ENCODE measurements at regions not wholly inside any gene's neighbourhood (a gene's known extent, or its start where the extent isn't known, plus 50 kb on each side); places are given as distances from the start of the nearest gene placed in this dataset.

GRCh38 chr13:69551193-69551592 is 556.4 kb upstream of the ATXN8OS start:
- Mint-ChIP-seq H3K36me3 (no peaks in the 10 kb centered on the region), H3K27me3 (no peaks in the 10 kb centered on the region), H3K9me3 (peaks cover 2% of the 10 kb centered on the region), H3K4me1 (no peaks in the 10 kb centered on the region), H3K27ac (no peak overlapping the region), H3K4me3 (no peak overlapping the region)
- DNase-seq (no peak), ATAC-seq (ENCODE audit: low read depth) (no peak)
- POLR2A ChIA-PET = no interaction called here

- Mint-ChIP-seq H3K36me3 (no peaks in the 10 kb centered on the region), H3K4me1 (no peaks in the 10 kb centered on the region), H3K9me3 (peaks cover 2% of the 10 kb centered on the region), H3K27ac (no peak overlapping the region), H3K4me3 (no peak overlapping the region), H3K27me3 (no peaks in the 10 kb centered on the region)
- DNase-seq = no peak
- POLR2A ChIA-PET = no interaction called here
- ATAC-seq (ENCODE audit: low read depth) = no peak
Measured at GRCh38 chr13:69547780-69548179, 559.8 kb upstream of the ATXN8OS start.

DNA sequence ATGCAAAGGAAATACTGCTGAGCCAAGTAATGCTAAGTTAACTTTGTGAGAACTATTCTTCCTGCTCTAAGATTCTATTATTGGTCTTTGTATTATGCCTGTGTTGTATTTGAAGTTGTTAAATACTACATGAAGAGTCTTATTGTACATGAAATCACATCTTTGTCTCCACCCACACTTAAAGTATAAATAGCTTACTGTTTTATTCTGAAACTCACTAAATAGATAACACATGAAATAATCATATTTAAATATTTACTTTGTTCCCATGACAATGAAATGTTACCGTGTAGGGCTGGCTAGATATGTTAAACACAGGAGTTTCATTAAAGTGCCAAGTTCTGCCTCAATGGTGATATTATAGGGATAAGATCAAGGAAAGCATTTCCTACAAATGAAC is 562.1 kb upstream of the ATXN8OS start:
- ATAC-seq (ENCODE audit: low read depth) (no peak), DNase-seq (no peak)
- Mint-ChIP-seq H3K9me3 (no peaks in the 10 kb centered on the region), H3K27me3 (no peaks in the 10 kb centered on the region), H3K4me1 (no peaks in the 10 kb centered on the region), H3K4me3 (no peak overlapping the region), H3K36me3 (no peaks in the 10 kb centered on the region), H3K27ac (no peak overlapping the region)
- POLR2A ChIA-PET = no interaction called here

- H3K27ac Mint-ChIP-seq = no peak overlapping the region
- no peaks in the 10 kb centered on the region for H3K9me3 Mint-ChIP-seq
- no peak for ATAC-seq (ENCODE audit: low read depth)
- H3K4me3 Mint-ChIP-seq = no peak overlapping the region
- H3K36me3 Mint-ChIP-seq = no peaks in the 10 kb centered on the region
- no peaks in the 10 kb centered on the region for H3K27me3 Mint-ChIP-seq
- DNase-seq = no peak
- no peaks in the 10 kb centered on the region for H3K4me1 Mint-ChIP-seq
- POLR2A ChIA-PET = no interaction called here
Measured at GRCh38 chr13:69524459-69525150, 583.0 kb upstream of the ATXN8OS start.

- no peaks in the 10 kb centered on the region for H3K27me3 Mint-ChIP-seq
- no peak overlapping the region for H3K4me3 Mint-ChIP-seq
- no peak for ATAC-seq (ENCODE audit: low read depth)
- H3K9me3 Mint-ChIP-seq = no peaks in the 10 kb centered on the region
- POLR2A ChIA-PET = no interaction called here
- no peak for DNase-seq
- no peaks in the 10 kb centered on the region for H3K4me1 Mint-ChIP-seq
- H3K27ac Mint-ChIP-seq = no peak overlapping the region
- no peaks in the 10 kb centered on the region for H3K36me3 Mint-ChIP-seq
Measured at GRCh38 chr13:69496981-69497380, 610.6 kb upstream of the ATXN8OS start.

- H3K9me3 Mint-ChIP-seq = no peaks in the 10 kb centered on the region
- H3K27ac Mint-ChIP-seq = no peak overlapping the region
- no peaks in the 10 kb centered on the region for H3K36me3 Mint-ChIP-seq
- no peaks in the 10 kb centered on the region for H3K27me3 Mint-ChIP-seq
- DNase-seq (no peak), ATAC-seq (ENCODE audit: low read depth) (no peak)
- POLR2A ChIA-PET = no interaction called here
- H3K4me3 Mint-ChIP-seq = no peak overlapping the region
- no peaks in the 10 kb centered on the region for H3K4me1 Mint-ChIP-seq
Measured at GRCh38 chr13:69495096-69495495, 612.5 kb upstream of the ATXN8OS start.

DNA sequence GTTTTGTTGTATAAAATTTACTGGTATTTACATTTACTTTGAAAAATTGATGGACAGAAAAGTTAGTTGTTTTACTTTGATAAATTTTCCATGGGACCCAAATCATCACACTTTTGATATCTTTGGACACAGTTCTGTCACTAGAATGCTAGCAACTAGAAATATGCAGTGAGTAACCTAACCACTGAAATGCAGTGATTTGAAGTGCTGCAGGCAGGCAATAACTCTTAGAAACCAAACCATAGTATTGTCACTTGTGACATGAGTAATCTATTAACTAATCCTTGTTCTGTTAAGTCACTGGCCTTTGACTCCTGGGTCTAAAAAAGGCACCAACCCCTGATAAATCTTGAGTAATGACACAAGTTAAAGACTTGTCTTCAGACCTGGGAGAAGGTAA is 620.0 kb upstream of the ATXN8OS start:
- Mint-ChIP-seq H3K4me3 (no peak overlapping the region), H3K9me3 (peaks cover 2% of the 10 kb centered on the region), H3K27ac (no peak overlapping the region), H3K4me1 (no peaks in the 10 kb centered on the region), H3K36me3 (no peaks in the 10 kb centered on the region), H3K27me3 (no peaks in the 10 kb centered on the region)
- ATAC-seq (ENCODE audit: low read depth) (no peak), DNase-seq (no peak)
- POLR2A ChIA-PET = no interaction called here

- Mint-ChIP-seq H3K9me3 (peaks cover 3% of the 10 kb centered on the region), H3K4me1 (no peaks in the 10 kb centered on the region), H3K27ac (no peak overlapping the region), H3K36me3 (no peaks in the 10 kb centered on the region), H3K4me3 (no peak overlapping the region), H3K27me3 (no peaks in the 10 kb centered on the region)
- ATAC-seq (ENCODE audit: low read depth) (no peak), DNase-seq (no peak)
- POLR2A ChIA-PET = no interaction called here
Measured at GRCh38 chr13:69485991-69486592, 621.5 kb upstream of the ATXN8OS start.

- POLR2A ChIA-PET = no interaction called here
- Mint-ChIP-seq H3K27ac (no peak overlapping the region), H3K27me3 (no peaks in the 10 kb centered on the region), H3K36me3 (no peaks in the 10 kb centered on the region), H3K4me1 (no peaks in the 10 kb centered on the region), H3K4me3 (no peak overlapping the region), H3K9me3 (peaks cover 5% of the 10 kb centered on the region)
- DNase-seq (no peak), ATAC-seq (ENCODE audit: low read depth) (no peak)
Measured at GRCh38 chr13:69477451-69477850, 630.2 kb upstream of the ATXN8OS start.

GRCh38 chr13:69474011-69474685 is 633.5 kb upstream of the ATXN8OS start:
- peaks cover 2% of the 10 kb centered on the region for H3K9me3 Mint-ChIP-seq
- H3K27me3 Mint-ChIP-seq = no peaks in the 10 kb centered on the region
- H3K36me3 Mint-ChIP-seq = no peaks in the 10 kb centered on the region
- DNase-seq = no peak
- no peaks in the 10 kb centered on the region for H3K4me1 Mint-ChIP-seq
- POLR2A ChIA-PET = no interaction called here
- no peak for ATAC-seq (ENCODE audit: low read depth)
- no peak overlapping the region for H3K4me3 Mint-ChIP-seq
- no peak overlapping the region for H3K27ac Mint-ChIP-seq

DNA sequence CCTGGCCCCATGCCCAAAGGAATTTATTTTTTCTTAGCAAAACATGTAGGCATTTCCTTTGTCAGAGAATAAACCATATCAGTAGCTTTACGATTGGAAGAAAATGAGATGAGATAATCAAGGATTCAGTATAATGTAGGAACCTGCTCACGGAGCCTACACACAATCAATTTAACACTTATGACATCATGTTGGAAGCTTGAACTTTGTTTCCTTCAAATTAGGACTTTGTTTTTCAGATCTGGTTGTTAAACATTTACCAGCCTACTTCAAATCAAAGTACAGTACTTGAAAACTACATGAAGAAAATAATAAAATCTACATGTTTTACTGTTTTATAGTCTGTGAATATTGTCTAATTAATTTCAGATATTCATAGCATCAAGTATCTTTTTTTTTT is 639.0 kb upstream of the ATXN8OS start:
- Mint-ChIP-seq H3K36me3 (no peaks in the 10 kb centered on the region), H3K4me3 (no peak overlapping the region), H3K27ac (no peak overlapping the region), H3K9me3 (peaks cover 5% of the 10 kb centered on the region), H3K4me1 (no peaks in the 10 kb centered on the region), H3K27me3 (no peaks in the 10 kb centered on the region)
- POLR2A ChIA-PET = no interaction called here
- DNase-seq (no peak), ATAC-seq (ENCODE audit: low read depth) (no peak)

DNA sequence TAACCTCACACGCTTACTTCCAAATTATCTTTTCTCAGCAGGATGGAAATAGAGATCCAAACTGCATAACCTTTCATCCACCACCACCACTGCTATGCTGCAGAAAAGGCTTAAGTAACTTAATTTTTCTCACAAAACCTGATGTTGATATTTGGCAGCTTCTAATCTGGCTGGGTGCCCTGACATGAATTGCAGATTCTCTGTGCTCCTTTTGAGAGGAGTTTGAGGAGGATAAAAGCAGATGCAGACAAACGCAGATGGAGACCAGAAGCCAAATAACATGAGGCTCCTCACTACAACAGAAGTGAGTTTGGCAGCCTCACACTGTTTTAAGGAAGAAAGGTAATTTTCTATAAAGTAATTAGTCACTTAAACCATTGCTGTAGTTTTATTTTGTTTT is 646.2 kb upstream of the ATXN8OS start:
- no peak overlapping the region for H3K27ac Mint-ChIP-seq
- DNase-seq (no peak), ATAC-seq (ENCODE audit: low read depth) (no peak)
- POLR2A ChIA-PET = no interaction called here
- H3K9me3 Mint-ChIP-seq = peaks cover 9% of the 10 kb centered on the region
- no peaks in the 10 kb centered on the region for H3K4me1 Mint-ChIP-seq
- H3K27me3 Mint-ChIP-seq = no peaks in the 10 kb centered on the region
- no peaks in the 10 kb centered on the region for H3K36me3 Mint-ChIP-seq
- no peak overlapping the region for H3K4me3 Mint-ChIP-seq

DNA sequence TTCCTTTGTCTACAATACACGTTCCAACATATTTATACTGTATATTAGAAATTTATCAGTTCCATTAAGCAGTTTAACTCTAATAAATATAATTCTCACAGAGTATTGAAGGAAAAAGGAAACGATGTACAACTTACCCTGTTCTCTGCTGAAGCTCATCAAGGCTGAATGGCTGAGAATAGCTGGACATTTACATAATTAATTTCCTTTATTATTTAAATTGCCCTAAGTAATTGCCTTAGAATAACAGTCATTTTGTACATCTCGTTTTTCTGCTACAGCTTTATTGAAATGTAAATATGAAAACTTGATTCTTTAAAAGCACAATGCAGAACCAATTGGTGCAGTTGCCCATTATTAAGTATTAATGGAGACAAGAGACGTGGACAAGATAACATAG is 648.3 kb upstream of the ATXN8OS start:
- Mint-ChIP-seq H3K4me1 (no peaks in the 10 kb centered on the region), H3K9me3 (peaks cover 9% of the 10 kb centered on the region), H3K4me3 (no peak overlapping the region), H3K36me3 (no peaks in the 10 kb centered on the region), H3K27ac (no peak overlapping the region), H3K27me3 (no peaks in the 10 kb centered on the region)
- POLR2A ChIA-PET = no interaction called here
- no peak for DNase-seq
- ATAC-seq (ENCODE audit: low read depth) = no peak

DNA sequence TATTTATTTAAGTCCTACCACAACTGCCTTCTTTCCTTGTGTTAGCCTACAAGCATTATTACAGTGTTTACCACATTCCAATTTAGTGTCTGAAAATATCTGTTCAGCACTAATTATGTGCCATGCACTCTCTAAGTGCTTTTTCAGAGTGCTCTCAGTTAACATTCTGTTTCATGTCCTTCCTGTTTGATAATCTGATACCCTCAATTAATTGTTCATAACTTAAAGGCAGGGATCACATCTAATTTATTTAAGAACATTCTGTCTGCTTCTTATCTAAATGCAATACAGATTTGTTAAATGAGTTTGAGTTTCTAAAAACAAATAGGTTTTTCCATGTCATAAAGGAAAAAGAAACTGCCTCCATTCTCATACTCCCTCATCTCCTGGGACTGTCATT is 649.6 kb upstream of the ATXN8OS start:
- DNase-seq (no peak), ATAC-seq (ENCODE audit: low read depth) (no peak)
- Mint-ChIP-seq H3K4me1 (no peaks in the 10 kb centered on the region), H3K4me3 (no peak overlapping the region), H3K27me3 (no peaks in the 10 kb centered on the region), H3K36me3 (no peaks in the 10 kb centered on the region), H3K27ac (no peak overlapping the region), H3K9me3 (peaks cover 4% of the 10 kb centered on the region)
- POLR2A ChIA-PET = no interaction called here
